Breast epithelium (tissue), 3 donors: ENCODE measurements at regions not wholly inside any gene's neighbourhood (a gene's known extent, or its start where the extent isn't known, plus 50 kb on each side); places are given as distances from the start of the nearest gene placed in this dataset.

Source experiments
- POLR2A ChIP-seq: fragments of 450-650 bp; IDR thresholded peaks from one replicate; pipeline ENCODE4 v1.6.1; 2016; ENCODE audit warnings: antibody characterized with exemption, mild to moderate bottlenecking, moderate library complexity
- POLR2AphosphoS5 ChIP-seq, 3 donors: sonication (generic); formaldehyde crosslinking; IDR thresholded peaks; one replicate each; pipeline ENCODE4 v1.6.1; 2017; ENCODE audit warnings: antibody characterized with exemption in 3 of 3
- TF ChIP-seq, protein P1 (sequence below), 3 donors: fragments of 450-650 bp; IDR thresholded peaks; one replicate each; pipeline ENCODE4 v1.5.1; 2016 to 2017; ENCODE audit warnings: antibody characterized with exemption in 3 of 3, mild to moderate bottlenecking in 3 of 3, moderate library complexity in 3 of 3

- TF ChIP-seq, protein P1, sequence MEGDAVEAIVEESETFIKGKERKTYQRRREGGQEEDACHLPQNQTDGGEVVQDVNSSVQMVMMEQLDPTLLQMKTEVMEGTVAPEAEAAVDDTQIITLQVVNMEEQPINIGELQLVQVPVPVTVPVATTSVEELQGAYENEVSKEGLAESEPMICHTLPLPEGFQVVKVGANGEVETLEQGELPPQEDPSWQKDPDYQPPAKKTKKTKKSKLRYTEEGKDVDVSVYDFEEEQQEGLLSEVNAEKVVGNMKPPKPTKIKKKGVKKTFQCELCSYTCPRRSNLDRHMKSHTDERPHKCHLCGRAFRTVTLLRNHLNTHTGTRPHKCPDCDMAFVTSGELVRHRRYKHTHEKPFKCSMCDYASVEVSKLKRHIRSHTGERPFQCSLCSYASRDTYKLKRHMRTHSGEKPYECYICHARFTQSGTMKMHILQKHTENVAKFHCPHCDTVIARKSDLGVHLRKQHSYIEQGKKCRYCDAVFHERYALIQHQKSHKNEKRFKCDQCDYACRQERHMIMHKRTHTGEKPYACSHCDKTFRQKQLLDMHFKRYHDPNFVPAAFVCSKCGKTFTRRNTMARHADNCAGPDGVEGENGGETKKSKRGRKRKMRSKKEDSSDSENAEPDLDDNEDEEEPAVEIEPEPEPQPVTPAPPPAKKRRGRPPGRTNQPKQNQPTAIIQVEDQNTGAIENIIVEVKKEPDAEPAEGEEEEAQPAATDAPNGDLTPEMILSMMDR (IDR thresholded peaks at IDR 0.05): no peak
- TF ChIP-seq POLR2A: no peak
- TF ChIP-seq POLR2AphosphoS5 (IDR thresholded peaks at IDR 0.05): no peak
Observed at GRCh38 chr11:134569195-134569594, 157.2 kb upstream of the B3GAT1 start.
